GM23338 (cell line): ENCODE measurements at regions not wholly inside any gene's neighbourhood (a gene's known extent, or its start where the extent isn't known, plus 50 kb on each side); places are given as distances from the start of the nearest gene placed in this dataset.

Experiments
- CTCF ChIP-seq, 2 experiments: fragments of 200-600 bp in 1 of 2; sonication (generic) in 1 of 2; conservative IDR thresholded peaks; 2 replicates each; pipeline versions ENCODE4 v1.5.1 to v1.6.1; 2016 to 2017; ENCODE audit warnings: antibody characterized with exemption in 2 of 2, low read depth in 2 of 2, mild to moderate bottlenecking in 2 of 2, moderate library complexity in 1 of 2
- EZH2 ChIP-seq: fragments of 200-600 bp; sonication (generic); IDR thresholded peaks from one replicate; pipeline ENCODE4 v1.8.0; 2017; ENCODE audit warnings: antibody characterized with exemption, mild to moderate bottlenecking, low read depth; ENCODE audit not compliant: unreplicated experiment
- EZH2phosphoT487 ChIP-seq: fragments of 200-600 bp; sonication (generic); IDR thresholded peaks from one replicate; pipeline ENCODE4 v1.8.1; 2018; ENCODE audit warnings: antibody characterized with exemption; ENCODE audit not compliant: unreplicated experiment
- POLR2AphosphoS5 ChIP-seq: IDR thresholded peaks from 2 replicates; pipeline ENCODE4 v1.6.1; 2016; ENCODE audit warnings: antibody characterized with exemption, low read depth
- REST ChIP-seq: IDR thresholded peaks from one replicate; pipeline ENCODE4 v1.6.1; 2018; ENCODE audit warnings: antibody characterized with exemption; ENCODE audit not compliant: unreplicated experiment

GRCh38 chr10:59479426-59479825 is 117.1 kb upstream of the FAM13C start:
- TF ChIP-seq CTCF (conservative IDR thresholded peaks at IDR 0.05; ENCODE audit: low read depth in 2 of 2) (no peak), EZH2 (no peak), REST (no peak), EZH2phosphoT487 (no peak), POLR2AphosphoS5 (no peak)
